ENCODE measurements at regions not wholly inside any gene's neighbourhood (a gene's known extent, or its start where the extent isn't known, plus 50 kb on each side); places are given as distances from the start of the nearest gene placed in this dataset.
"Not testable (repeated sequence)": the region's sequence is repeated elsewhere in the genome, so short reads cannot be mapped to it uniquely, and the experiment has no call there.

- DNase-seq = no peak
These were observed 280.3 kb upstream of the SYNCRIP start for GRCh38 chr6:85923013-85923430.

GRCh38 chr6:85920782-85921181, 278.1 kb upstream of the SYNCRIP start:
- peak; percentile 1 for DNase-seq

- no peak for DNase-seq
These were observed 274.8 kb upstream of the SYNCRIP start for GRCh38 chr6:85917522-85917921.

- no peak for DNase-seq
These were observed 270.3 kb upstream of the SYNCRIP start for GRCh38 chr6:85913001-85913400.

- DNase-seq = no peak
These were observed 269.9 kb upstream of the SYNCRIP start for GRCh38 chr6:85912582-85912981.

- DNase-seq = no peak
These were observed 268.4 kb upstream of the SYNCRIP start for GRCh38 chr6:85911067-85911466.

GRCh38 chr6:85908120-85908519, 265.4 kb upstream of the SYNCRIP start:
- not testable (repeated sequence) for DNase-seq

GRCh38 chr6:85892346-85892745, 249.7 kb upstream of the SYNCRIP start:
- DNase-seq = no peak

- DNase-seq = no peak
These were observed 244.8 kb upstream of the SYNCRIP start for GRCh38 chr6:85887461-85887860.

GRCh38 chr6:85868685-85869084, 226.0 kb upstream of the SYNCRIP start:
- no peak for DNase-seq

- no peak for DNase-seq
These were observed 224.9 kb upstream of the SYNCRIP start for GRCh38 chr6:85867595-85867994.

- DNase-seq = no peak
These were observed 224.2 kb upstream of the SYNCRIP start for GRCh38 chr6:85866758-85867401.

GRCh38 chr6:85866370-85866730, 223.7 kb upstream of the SYNCRIP start:
- DNase-seq = no peak

GRCh38 chr6:85865420-85866369, 223.0 kb upstream of the SYNCRIP start:
- no peak for DNase-seq

- no peak for DNase-seq
These were observed 222.0 kb upstream of the SYNCRIP start for GRCh38 chr6:85864453-85865401.

GRCh38 chr6:85856235-85856634, 213.5 kb upstream of the SYNCRIP start:
- no peak for DNase-seq

GRCh38 chr6:85838351-85839119, 195.8 kb upstream of the SYNCRIP start:
- not testable (repeated sequence) for DNase-seq

GRCh38 chr6:85828973-85829372, 186.3 kb upstream of the SYNCRIP start:
- DNase-seq = no peak

- DNase-seq = no peak
These were observed 184.3 kb upstream of the SYNCRIP start for GRCh38 chr6:85826997-85827396.

- DNase-seq = no peak
These were observed 181.6 kb upstream of the SYNCRIP start for GRCh38 chr6:85824329-85824728.

- no peak for DNase-seq
These were observed 167.9 kb upstream of the SYNCRIP start for GRCh38 chr6:85810558-85810957.

- no peak for DNase-seq
These were observed 161.0 kb upstream of the SYNCRIP start for GRCh38 chr6:85803721-85804120.

All from NCI-H1092 (cell line).